ENCODE measurements at regions not wholly inside any gene's neighbourhood (a gene's known extent, or its start where the extent isn't known, plus 50 kb on each side); places are given as distances from the start of the nearest gene placed in this dataset.

DNA sequence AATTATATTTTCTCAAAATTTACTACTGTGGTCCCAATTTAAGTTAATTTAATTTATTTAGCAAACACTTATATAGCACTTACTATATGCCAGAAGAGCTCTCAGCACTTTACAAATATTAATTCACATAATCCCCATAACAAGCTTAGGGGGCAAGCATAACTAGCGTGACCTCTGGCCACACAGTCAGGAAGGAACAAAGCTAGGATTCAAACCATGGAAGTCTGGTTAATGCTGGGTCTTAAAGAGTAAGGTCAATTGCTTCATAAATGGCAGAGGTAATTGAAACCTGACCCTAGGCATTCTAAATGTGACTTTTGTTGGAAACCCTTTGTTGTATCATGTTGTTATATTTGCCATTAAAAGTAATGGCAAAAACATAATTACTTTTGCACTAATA, 279.5 kb upstream of the EMCN start:
- Mint-ChIP-seq H3K36me3 (ENCODE audit: low read depth) (no peaks in the 10 kb centered on the region), H3K27ac (ENCODE audit: unreplicated experiment) (no peak overlapping the region), H3K4me1 (peaks cover 5% of the 10 kb centered on the region), H3K27me3 (ENCODE audit: low read depth) (no peaks in the 10 kb centered on the region), H3K4me3 (no peak overlapping the region), H3K9me3 (peaks cover 2% of the 10 kb centered on the region)
- TF ChIP-seq, protein P1, sequence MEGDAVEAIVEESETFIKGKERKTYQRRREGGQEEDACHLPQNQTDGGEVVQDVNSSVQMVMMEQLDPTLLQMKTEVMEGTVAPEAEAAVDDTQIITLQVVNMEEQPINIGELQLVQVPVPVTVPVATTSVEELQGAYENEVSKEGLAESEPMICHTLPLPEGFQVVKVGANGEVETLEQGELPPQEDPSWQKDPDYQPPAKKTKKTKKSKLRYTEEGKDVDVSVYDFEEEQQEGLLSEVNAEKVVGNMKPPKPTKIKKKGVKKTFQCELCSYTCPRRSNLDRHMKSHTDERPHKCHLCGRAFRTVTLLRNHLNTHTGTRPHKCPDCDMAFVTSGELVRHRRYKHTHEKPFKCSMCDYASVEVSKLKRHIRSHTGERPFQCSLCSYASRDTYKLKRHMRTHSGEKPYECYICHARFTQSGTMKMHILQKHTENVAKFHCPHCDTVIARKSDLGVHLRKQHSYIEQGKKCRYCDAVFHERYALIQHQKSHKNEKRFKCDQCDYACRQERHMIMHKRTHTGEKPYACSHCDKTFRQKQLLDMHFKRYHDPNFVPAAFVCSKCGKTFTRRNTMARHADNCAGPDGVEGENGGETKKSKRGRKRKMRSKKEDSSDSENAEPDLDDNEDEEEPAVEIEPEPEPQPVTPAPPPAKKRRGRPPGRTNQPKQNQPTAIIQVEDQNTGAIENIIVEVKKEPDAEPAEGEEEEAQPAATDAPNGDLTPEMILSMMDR (conservative IDR thresholded peaks at IDR 0.05): no peak
- DNase-seq (ENCODE audit: low read depth, low spot score): no peak

DNA sequence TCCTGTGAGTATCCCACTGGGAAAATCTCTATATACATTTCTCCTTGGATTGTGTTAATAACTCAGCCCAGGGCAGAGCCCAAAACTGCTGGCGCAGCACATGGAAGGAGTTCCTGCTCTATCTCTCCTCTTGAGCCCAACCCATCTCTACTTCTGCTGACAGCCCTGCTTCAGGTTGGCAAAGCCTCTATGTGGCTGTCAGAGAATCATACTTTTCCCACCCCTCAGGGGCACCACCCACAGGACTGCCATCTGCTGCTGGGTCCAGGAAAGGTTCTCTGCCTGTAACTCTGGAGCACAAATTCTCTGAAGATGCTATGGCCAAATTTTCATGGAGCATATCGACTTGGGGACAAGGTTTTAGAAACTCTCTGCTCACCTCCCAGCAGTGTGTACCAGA, 278.5 kb upstream of the EMCN start:
- no peak overlapping the region for H3K27ac Mint-ChIP-seq (ENCODE audit: unreplicated experiment)
- H3K4me1 Mint-ChIP-seq: peaks cover 6% of the 10 kb centered on the region

DNA sequence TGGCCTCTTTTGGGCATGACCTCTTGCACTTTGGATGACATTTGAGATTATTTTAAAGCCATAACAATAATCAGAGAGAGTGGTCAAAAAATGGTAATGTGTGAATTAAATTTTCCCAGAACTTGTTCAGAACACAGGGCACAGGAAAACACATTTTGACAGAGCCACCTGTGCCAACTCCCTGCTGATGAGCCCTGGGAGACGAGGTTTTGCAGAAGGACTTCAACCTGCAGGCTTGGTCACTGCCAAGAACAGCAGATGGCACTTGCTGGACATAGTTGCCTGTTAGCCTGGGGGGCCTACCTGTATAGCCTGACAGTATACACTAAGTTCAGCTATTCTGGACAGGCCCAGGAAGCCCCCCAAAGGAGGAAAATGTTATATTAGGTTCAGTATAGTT, 277.8 kb upstream of the EMCN start:
- Mint-ChIP-seq H3K9me3 (no peaks in the 10 kb centered on the region), H3K27me3 (ENCODE audit: low read depth) (no peaks in the 10 kb centered on the region), H3K27ac (ENCODE audit: unreplicated experiment) (no peak overlapping the region), H3K36me3 (ENCODE audit: low read depth) (no peaks in the 10 kb centered on the region), H3K4me1 (peaks cover 13% of the 10 kb centered on the region), H3K4me3 (no peak overlapping the region)
- no peak for DNase-seq (ENCODE audit: low read depth, low spot score)
- TF ChIP-seq, protein P1 (conservative IDR thresholded peaks at IDR 0.05): no peak

More for the DNA sequence above, 278.5 kb upstream of the EMCN start:
- Mint-ChIP-seq H3K9me3 (peaks cover 2% of the 10 kb centered on the region), H3K4me3 (no peak overlapping the region), H3K36me3 (ENCODE audit: low read depth) (no peaks in the 10 kb centered on the region), H3K27me3 (ENCODE audit: low read depth) (no peaks in the 10 kb centered on the region)
- DNase-seq (ENCODE audit: low read depth, low spot score): no peak
- TF ChIP-seq, protein P1 (conservative IDR thresholded peaks at IDR 0.05): no peak

DNA sequence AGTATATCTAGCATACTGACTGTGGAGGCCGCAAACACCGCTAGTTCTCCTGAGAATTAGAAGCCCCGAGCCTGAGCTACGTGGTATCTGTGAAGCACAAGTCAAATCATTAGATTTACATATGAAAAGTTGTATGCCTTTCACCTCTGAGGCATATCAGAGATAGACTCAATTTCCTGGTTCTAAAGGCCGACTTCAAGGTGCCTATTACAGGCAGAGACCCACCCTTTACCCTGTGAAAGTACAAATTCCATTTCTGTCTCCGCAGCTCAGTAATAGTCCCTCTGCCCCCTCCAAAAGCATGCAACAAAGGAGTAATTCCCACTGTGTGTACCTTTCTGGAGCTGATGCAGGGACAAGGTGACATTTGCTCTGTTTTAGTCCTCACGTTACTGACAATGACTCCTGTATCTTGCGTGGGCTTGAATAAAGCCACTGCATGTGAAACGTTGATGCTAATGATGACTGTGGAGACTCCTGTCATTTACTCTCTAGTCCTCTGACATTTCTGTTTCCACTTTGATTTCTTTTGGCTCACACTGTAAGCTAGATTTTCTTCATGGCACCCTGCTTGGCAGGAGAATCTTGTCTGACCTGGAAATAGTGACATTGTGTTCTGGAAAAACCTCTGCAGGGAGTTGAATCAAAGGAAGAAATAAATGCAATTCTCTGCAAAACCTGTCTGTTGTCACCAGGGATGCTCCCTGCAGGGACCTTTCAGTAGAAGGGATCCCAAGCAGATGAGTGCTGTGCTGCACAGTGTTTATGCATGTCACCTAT, 273.2 kb upstream of the EMCN start:
- H3K27me3 Mint-ChIP-seq (ENCODE audit: low read depth): no peaks in the 10 kb centered on the region
- H3K36me3 Mint-ChIP-seq (ENCODE audit: low read depth): no peaks in the 10 kb centered on the region
- no peaks in the 10 kb centered on the region for H3K9me3 Mint-ChIP-seq
- H3K27ac Mint-ChIP-seq (ENCODE audit: unreplicated experiment): no peak overlapping the region
- no peak for DNase-seq (ENCODE audit: low read depth, low spot score)
- peaks cover 13% of the 10 kb centered on the region for H3K4me1 Mint-ChIP-seq
- no peak overlapping the region for H3K4me3 Mint-ChIP-seq
- TF ChIP-seq, protein P1 (conservative IDR thresholded peaks at IDR 0.05): no peak

DNA sequence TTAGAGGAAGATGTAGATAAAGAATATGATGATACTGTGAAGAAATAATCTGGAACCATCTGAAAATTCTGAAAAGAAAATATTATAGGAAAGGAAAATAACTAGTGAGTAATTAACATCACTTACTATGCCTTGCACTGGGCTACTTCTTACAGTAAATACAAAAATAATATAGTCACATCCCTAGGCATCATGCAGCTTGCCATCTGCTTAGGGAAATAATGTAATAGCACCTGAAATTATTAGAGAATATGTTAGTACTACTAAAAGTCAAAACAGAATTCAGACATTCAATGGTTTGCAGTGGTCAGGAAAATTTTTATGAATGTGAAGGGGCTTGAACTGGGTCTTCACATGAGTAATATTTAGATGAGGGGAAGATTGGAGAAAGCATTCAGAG, 272.2 kb upstream of the EMCN start:
- no peak overlapping the region for H3K4me3 Mint-ChIP-seq
- no peaks in the 10 kb centered on the region for H3K36me3 Mint-ChIP-seq (ENCODE audit: low read depth)
- H3K4me1 Mint-ChIP-seq: peaks cover 13% of the 10 kb centered on the region
- no peak for DNase-seq (ENCODE audit: low read depth, low spot score)
- no peaks in the 10 kb centered on the region for H3K9me3 Mint-ChIP-seq
- no peaks in the 10 kb centered on the region for H3K27me3 Mint-ChIP-seq (ENCODE audit: low read depth)
- TF ChIP-seq, protein P1 (conservative IDR thresholded peaks at IDR 0.05): no peak
- no peak overlapping the region for H3K27ac Mint-ChIP-seq (ENCODE audit: unreplicated experiment)
